ENCODE measurements at regions not wholly inside any gene's neighbourhood (a gene's known extent, or its start where the extent isn't known, plus 50 kb on each side); places are given as distances from the start of the nearest gene placed in this dataset.

- H3K4me3 ChIP-seq (ENCODE audit: low read depth, low read length), result no peak overlapping the region
- no peak for TF ChIP-seq CTCF (IDR thresholded peaks at IDR 0.05; ENCODE audit: low read depth, low read length, missing control alignments)
- no peak for DNase-seq (ENCODE audit: low read depth)
Measured at GRCh38 chr7:26443751-26444150, 152.1 kb downstream of the SNX10 start.

- no peak for DNase-seq (ENCODE audit: low read depth)
- H3K4me3 ChIP-seq (ENCODE audit: low read depth, low read length), result no peak overlapping the region
- TF ChIP-seq CTCF (IDR thresholded peaks at IDR 0.05; ENCODE audit: low read depth, low read length, missing control alignments), result no peak
Measured at GRCh38 chr7:26444555-26444954, 152.9 kb downstream of the SNX10 start.

GRCh38 chr7:26447116-26447515, 155.5 kb downstream of the SNX10 start:
- no peak overlapping the region for H3K4me3 ChIP-seq (ENCODE audit: low read depth, low read length)
- TF ChIP-seq CTCF (IDR thresholded peaks at IDR 0.05; ENCODE audit: low read depth, low read length, missing control alignments), result no peak
- no peak for DNase-seq (ENCODE audit: low read depth)

GRCh38 chr7:26449175-26450165, 157.8 kb downstream of the SNX10 start:
- TF ChIP-seq CTCF (IDR thresholded peaks at IDR 0.05; ENCODE audit: low read depth, low read length, missing control alignments), result no peak
- no peak for DNase-seq (ENCODE audit: low read depth)

GRCh38 chr7:26451997-26452396, 160.3 kb downstream of the SNX10 start:
- no peak overlapping the region for H3K4me3 ChIP-seq (ENCODE audit: low read depth, low read length)
- no peak for TF ChIP-seq CTCF (IDR thresholded peaks at IDR 0.05; ENCODE audit: low read depth, low read length, missing control alignments)
- DNase-seq (ENCODE audit: low read depth), result no peak

More at GRCh38 chr7:26449175-26450165, 157.8 kb downstream of the SNX10 start:
- no peak overlapping the region for H3K4me3 ChIP-seq (ENCODE audit: low read depth, low read length)

- no peak overlapping the region for H3K4me3 ChIP-seq (ENCODE audit: low read depth, low read length)
- no peak for DNase-seq (ENCODE audit: low read depth)
- TF ChIP-seq CTCF (IDR thresholded peaks at IDR 0.05; ENCODE audit: low read depth, low read length, missing control alignments), result no peak
Measured at GRCh38 chr7:26454180-26454579, 162.5 kb downstream of the SNX10 start.
